PC-3 (cell line): ENCODE measurements at regions not wholly inside any gene's neighbourhood (a gene's known extent, or its start where the extent isn't known, plus 50 kb on each side); places are given as distances from the start of the nearest gene placed in this dataset.
A peak's percentile ranks its signal among the peaks of the same experiment; 100 is the strongest.

Source experiments
- ATAC-seq: fragments of 200-7000 bp; cut with Tn5 transposase; 2 replicates; pipeline ENCODE4 v1.9.1; 2020; ENCODE audit warnings: mild to moderate bottlenecking, moderate library complexity
- BruUV-seq: library from RNA; stranded (reverse); fragments of 400-500 nt; replicated peaks from 2 replicates; lab custom pipeline; 2021; lab: Mats Ljungman, UMichigan
- CTCF ChIA-PET: fragments of 300-600 bp; sonication (Branson Sonifier 250); formaldehyde crosslinking; loops from one replicate; lab custom pipeline; 2022; ENCODE audit warnings: antibody characterized with exemption; lab: Charles Lee
- POLR2A ChIA-PET: fragments of 300-600 bp; sonication (Branson Sonifier 250); formaldehyde crosslinking; loops from one replicate; lab custom pipeline; 2022; ENCODE audit warnings: antibody characterized with exemption; ENCODE audit not compliant: unreplicated experiment; lab: Charles Lee
- DNase-seq: peaks from one replicate; pipeline ENCODE4 v3.0.0-alpha.2; 2015
- H2AFZ ChIP-seq: fragments of 300-600 bp; sonication (generic); 2 replicates; pipeline ENCODE4 v1.6.0; 2016; ENCODE audit warnings: antibody characterized with exemption, low read length
- H3F3A ChIP-seq: fragments of 300-600 bp; sonication (generic); one replicate; pipeline ENCODE4 v1.6.0; 2017; ENCODE audit warnings: antibody characterized with exemption, low read length, control low read depth, mild to moderate bottlenecking; ENCODE audit not compliant: unreplicated experiment
- H3K27ac ChIP-seq: fragments of 300-600 bp; sonication (generic); 2 replicates; pipeline ENCODE4 v1.5.1; 2016; ENCODE audit warnings: mild to moderate bottlenecking, low read length
- H3K27me3 ChIP-seq: fragments of 300-600 bp; sonication (generic); 2 replicates; pipeline ENCODE4 v1.6.1; 2016; ENCODE audit warnings: low read length, mixed read lengths
- H3K36me3 ChIP-seq: fragments of 300-600 bp; sonication (generic); 2 replicates; pipeline ENCODE4 v1.6.1; 2016; ENCODE audit warnings: low read depth, mixed run types, low read length, mixed read lengths
- H3K4me1 ChIP-seq: fragments of 300-600 bp; sonication (generic); 2 replicates; pipeline ENCODE4 v1.5.1; 2016; ENCODE audit warnings: low read length; ENCODE audit not compliant: insufficient read depth
- H3K4me2 ChIP-seq: fragments of 300-600 bp; sonication (generic); 2 replicates; pipeline ENCODE4 v1.6.0; 2016; ENCODE audit warnings: low read length
- H3K4me3 ChIP-seq: fragments of 300-600 bp; sonication (generic); 2 replicates; pipeline ENCODE4 v1.5.1; 2016; ENCODE audit warnings: mild to moderate bottlenecking, low read length, mixed read lengths
- H3K79me2 ChIP-seq: fragments of 300-600 bp; sonication (generic); 2 replicates; pipeline ENCODE4 v1.6.1; 2017; ENCODE audit warnings: low read length, mixed read lengths
- H3K9ac ChIP-seq: fragments of 300-600 bp; sonication (generic); 2 replicates; pipeline ENCODE4 v1.6.0; 2016; ENCODE audit warnings: mild to moderate bottlenecking, low read length
- H3K9me2 ChIP-seq: fragments of 300-600 bp; sonication (generic); replicated peaks from 2 replicates; pipeline ENCODE4 v1.6.1; 2016; ENCODE audit warnings: mixed run types, low read length, mixed read lengths
- H3K9me3 ChIP-seq: fragments of 300-600 bp; sonication (generic); 2 replicates; pipeline ENCODE4 v1.6.1; 2016; ENCODE audit warnings: low read length, mixed read lengths
- H4K20me1 ChIP-seq: fragments of 300-600 bp; sonication (generic); 2 replicates; pipeline ENCODE4 v1.6.1; 2016; ENCODE audit warnings: low read length, mixed read lengths
- CTCF ChIP-seq: fragments of 300-600 bp; sonication (generic); conservative IDR thresholded peaks from 2 replicates; pipeline ENCODE4 v1.5.1; 2017; ENCODE audit warnings: antibody characterized with exemption, low read depth, mild to moderate bottlenecking, low read length
- EZH2 ChIP-seq: fragments of 300-600 bp; sonication (generic); IDR thresholded peaks from one replicate; pipeline ENCODE4 v1.6.1; 2017; ENCODE audit warnings: antibody characterized with exemption, mild to moderate bottlenecking, low read length; ENCODE audit not compliant: unreplicated experiment
- EZH2phosphoT487 ChIP-seq: fragments of 300-600 bp; sonication (generic); IDR thresholded peaks from 2 replicates; pipeline ENCODE4 v1.6.1; 2018; ENCODE audit warnings: mild to moderate bottlenecking, antibody characterized with exemption, low read length, borderline replicate concordance
- intact Hi-C: fragments of 100-400 bp; cut with micrococcal nuclease; formaldehyde crosslinking; loops from 2 replicates; pipeline ENCODE4 v1.9.0; 2023

GRCh38 chr6:119661628-119662027, 312.1 kb upstream of the MAN1A1 start:
- POLR2A ChIA-PET = no interaction called here
- Histone ChIP-seq H3K9me2 (no peaks in the 10 kb centered on the region), H3K27ac (no peak overlapping the region; the same call in 1 of the 2 replicates), H3K79me2 (no peaks in the 10 kb centered on the region), H3K4me2 (no peak overlapping the region), H3K9me3 (no peaks in the 10 kb centered on the region), H4K20me1 (no peaks in the 10 kb centered on the region), H3K4me1 (peaks cover 9% of the 10 kb centered on the region; the same call in 1 of the 2 replicates), H3K27me3 (no peaks in the 10 kb centered on the region), H3K36me3 (no peaks in the 10 kb centered on the region), H2AFZ (no peak overlapping the region), H3K4me3 (no peak overlapping the region), H3K9ac (no peak overlapping the region), H3F3A (no peaks in the 10 kb centered on the region)
- TF ChIP-seq CTCF = no peak
- no peak for TF ChIP-seq EZH2phosphoT487
- TF ChIP-seq EZH2 = no peak
- ATAC-seq (no peak), DNase-seq (peak; percentile 30)
- BruUV-seq = no TSS peak
- intact Hi-C loops = no loop called here
- CTCF ChIA-PET = no interaction called here

- TF ChIP-seq EZH2 (no peak), CTCF (no peak), EZH2phosphoT487 (no peak)
- intact Hi-C loops = no loop called here
- Histone ChIP-seq H3K4me1 (peaks cover 9% of the 10 kb centered on the region; the same call in 1 of the 2 replicates), H3F3A (no peaks in the 10 kb centered on the region), H3K9me2 (no peaks in the 10 kb centered on the region), H3K36me3 (no peaks in the 10 kb centered on the region), H3K79me2 (no peaks in the 10 kb centered on the region), H4K20me1 (no peaks in the 10 kb centered on the region), H3K9ac (no peak overlapping the region), H3K27ac (no peak overlapping the region; the same call in 1 of the 2 replicates), H3K4me3 (no peak overlapping the region), H3K27me3 (no peaks in the 10 kb centered on the region), H3K4me2 (no peak overlapping the region), H3K9me3 (no peaks in the 10 kb centered on the region), H2AFZ (no peak overlapping the region)
- DNase-seq (no peak), ATAC-seq (no peak)
- ChIA-PET POLR2A (no interaction called here), CTCF (no interaction called here)
- no TSS peak for BruUV-seq
These were observed 311.5 kb upstream of the MAN1A1 start for GRCh38 chr6:119661078-119661477.

GRCh38 chr6:119658917-119659316, 309.4 kb upstream of the MAN1A1 start:
- H4K20me1 ChIP-seq = no peaks in the 10 kb centered on the region
- H3K9ac ChIP-seq = no peak overlapping the region
- intact Hi-C loops = no loop called here
- H3K9me2 ChIP-seq = no peaks in the 10 kb centered on the region
- BruUV-seq = no TSS peak
- TF ChIP-seq EZH2phosphoT487 (no peak), EZH2 (no peak), CTCF (no peak)
- no peak overlapping the region for H3K27ac ChIP-seq
- H3K4me1 ChIP-seq = peaks cover 9% of the 10 kb centered on the region; the same call in 1 of the 2 replicates
- ChIA-PET POLR2A (interaction anchor here (0.6 kb wide), 1 partner anchor 516 kb away, joined by 4 read pairs; no protein-coding TSS in a partner anchor), CTCF (no interaction called here)
- H3K27me3 ChIP-seq = no peaks in the 10 kb centered on the region
- no peaks in the 10 kb centered on the region for H3K36me3 ChIP-seq
- H3K4me3 ChIP-seq = no peak overlapping the region
- DNase-seq (no peak), ATAC-seq (no peak)
- H3K9me3 ChIP-seq = no peaks in the 10 kb centered on the region
- H3F3A ChIP-seq = no peaks in the 10 kb centered on the region
- no peak overlapping the region for H2AFZ ChIP-seq
- H3K79me2 ChIP-seq = no peaks in the 10 kb centered on the region
- no peak overlapping the region for H3K4me2 ChIP-seq
